ENCODE measurements at regions not wholly inside any gene's neighbourhood (a gene's known extent, or its start where the extent isn't known, plus 50 kb on each side); places are given as distances from the start of the nearest gene placed in this dataset.

- ChIA-PET CTCF (interaction anchor here (0.5 to 0.6 kb wide), 2 partner anchors 23 to 103 kb away, joined by 3 read pairs; no protein-coding TSS in a partner anchor), POLR2A (no interaction called here)
- Histone ChIP-seq H3K36me3 (ENCODE audit: control insufficient read depth, insufficient read depth, low read length) (no peaks in the 10 kb centered on the region), H3K27me3 (ENCODE audit: control insufficient read depth, insufficient read depth, low read length) (no peaks in the 10 kb centered on the region), H3K4me3 (ENCODE audit: low read depth, low read length) (no peak overlapping the region)
- no peak for DNase-seq (ENCODE audit: low read depth)
- TF ChIP-seq, protein P1, sequence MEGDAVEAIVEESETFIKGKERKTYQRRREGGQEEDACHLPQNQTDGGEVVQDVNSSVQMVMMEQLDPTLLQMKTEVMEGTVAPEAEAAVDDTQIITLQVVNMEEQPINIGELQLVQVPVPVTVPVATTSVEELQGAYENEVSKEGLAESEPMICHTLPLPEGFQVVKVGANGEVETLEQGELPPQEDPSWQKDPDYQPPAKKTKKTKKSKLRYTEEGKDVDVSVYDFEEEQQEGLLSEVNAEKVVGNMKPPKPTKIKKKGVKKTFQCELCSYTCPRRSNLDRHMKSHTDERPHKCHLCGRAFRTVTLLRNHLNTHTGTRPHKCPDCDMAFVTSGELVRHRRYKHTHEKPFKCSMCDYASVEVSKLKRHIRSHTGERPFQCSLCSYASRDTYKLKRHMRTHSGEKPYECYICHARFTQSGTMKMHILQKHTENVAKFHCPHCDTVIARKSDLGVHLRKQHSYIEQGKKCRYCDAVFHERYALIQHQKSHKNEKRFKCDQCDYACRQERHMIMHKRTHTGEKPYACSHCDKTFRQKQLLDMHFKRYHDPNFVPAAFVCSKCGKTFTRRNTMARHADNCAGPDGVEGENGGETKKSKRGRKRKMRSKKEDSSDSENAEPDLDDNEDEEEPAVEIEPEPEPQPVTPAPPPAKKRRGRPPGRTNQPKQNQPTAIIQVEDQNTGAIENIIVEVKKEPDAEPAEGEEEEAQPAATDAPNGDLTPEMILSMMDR (IDR thresholded peaks at IDR 0.05; ENCODE audit: insufficient read depth, low read depth, low read length), result no peak
Observed at GRCh38 chr4:71235311-71236201, 103.3 kb upstream of the SLC4A4 start.

GRCh38 chr4:71236226-71236625 lies 102.6 kb upstream of the SLC4A4 start:
- POLR2A ChIA-PET, result interaction anchor here (0.5 kb wide), 1 partner anchor 398 kb away, joined by 3 read pairs; no protein-coding TSS in a partner anchor
- Histone ChIP-seq H3K36me3 (ENCODE audit: control insufficient read depth, insufficient read depth, low read length) (no peaks in the 10 kb centered on the region), H3K27me3 (ENCODE audit: control insufficient read depth, insufficient read depth, low read length) (no peaks in the 10 kb centered on the region), H3K4me3 (ENCODE audit: low read depth, low read length) (no peak overlapping the region)
- no peak for DNase-seq (ENCODE audit: low read depth)
- TF ChIP-seq, protein P1 (IDR thresholded peaks at IDR 0.05; ENCODE audit: insufficient read depth, low read depth, low read length), result no peak
- CTCF ChIA-PET, result interaction anchor here (0.6 kb wide), 1 partner anchor 22 kb away, joined by 3 read pairs; no protein-coding TSS in a partner anchor

DNA sequence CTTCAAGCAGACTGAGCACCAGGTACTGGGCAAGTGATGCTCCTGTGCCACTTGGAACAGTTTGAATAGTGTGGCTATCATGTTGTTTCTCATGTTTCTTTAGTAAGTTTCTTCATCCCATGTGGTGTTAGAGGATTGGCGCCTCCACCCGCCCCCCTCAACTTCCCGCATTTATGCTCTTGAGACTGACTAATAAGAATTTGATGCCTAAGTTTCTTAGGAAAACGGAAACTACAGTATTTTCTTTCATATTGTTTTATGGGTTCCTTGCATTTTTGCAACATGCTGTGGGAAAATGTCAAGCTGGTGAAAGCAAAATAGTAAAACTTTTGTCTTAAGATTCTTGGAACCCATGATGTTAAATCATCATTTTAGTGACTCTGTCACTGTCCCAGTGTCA lies 101.2 kb upstream of the SLC4A4 start:
- TF ChIP-seq, protein P1 (IDR thresholded peaks at IDR 0.05; ENCODE audit: insufficient read depth, low read depth, low read length), result no peak
- Histone ChIP-seq H3K36me3 (ENCODE audit: control insufficient read depth, insufficient read depth, low read length) (no peaks in the 10 kb centered on the region), H3K4me3 (ENCODE audit: low read depth, low read length) (no peak overlapping the region), H3K27me3 (ENCODE audit: control insufficient read depth, insufficient read depth, low read length) (no peaks in the 10 kb centered on the region)
- DNase-seq (ENCODE audit: low read depth), result no peak
- ChIA-PET CTCF (interaction anchor here (0.6 to 1.6 kb wide), 4 partner anchors 8 to 163 kb away, joined by 3 to 6 read pairs (median 4); no protein-coding TSS in a partner anchor), POLR2A (no interaction called here)

GRCh38 chr4:71239365-71239764 lies 99.5 kb upstream of the SLC4A4 start:
- TF ChIP-seq, protein P1 (IDR thresholded peaks at IDR 0.05; ENCODE audit: insufficient read depth, low read depth, low read length), result no peak
- H3K36me3 ChIP-seq (ENCODE audit: control insufficient read depth, insufficient read depth, low read length), result no peaks in the 10 kb centered on the region
- CTCF ChIA-PET, result interaction anchor here (1.4 kb wide), 1 partner anchor 10 kb away, joined by 4 read pairs; no protein-coding TSS in a partner anchor
- no peak overlapping the region for H3K4me3 ChIP-seq (ENCODE audit: low read depth, low read length)
- no peaks in the 10 kb centered on the region for H3K27me3 ChIP-seq (ENCODE audit: control insufficient read depth, insufficient read depth, low read length)
- POLR2A ChIA-PET, result no interaction called here
- peak; percentile 15 for DNase-seq (ENCODE audit: low read depth)

GRCh38 chr4:71240094-71240493 lies 98.7 kb upstream of the SLC4A4 start:
- DNase-seq (ENCODE audit: low read depth), result no peak
- H3K36me3 ChIP-seq (ENCODE audit: control insufficient read depth, insufficient read depth, low read length), result no peaks in the 10 kb centered on the region
- no peak overlapping the region for H3K4me3 ChIP-seq (ENCODE audit: low read depth, low read length)
- TF ChIP-seq, protein P1 (IDR thresholded peaks at IDR 0.05; ENCODE audit: insufficient read depth, low read depth, low read length), result no peak
- ChIA-PET CTCF (interaction anchor here (0.6 kb wide), 1 partner anchor 8 kb away, joined by 3 read pairs; no protein-coding TSS in a partner anchor), POLR2A (no interaction called here)
- H3K27me3 ChIP-seq (ENCODE audit: control insufficient read depth, insufficient read depth, low read length), result no peaks in the 10 kb centered on the region

All from BJ (cell line).